ENCODE measurements at regions not wholly inside any gene's neighbourhood (a gene's known extent, or its start where the extent isn't known, plus 50 kb on each side); places are given as distances from the start of the nearest gene placed in this dataset.

- H4K5ac ChIP-seq (ENCODE audit: insufficient read length, low read depth, low read length) = no peak overlapping the region
- H3K4ac ChIP-seq (replicated peaks; ENCODE audit: insufficient read length, low read depth, low read length) = no peak overlapping the region
- H3K4me1 ChIP-seq (replicated peaks in 1 of 4; ENCODE audit: control insufficient read depth in 3 of 4, insufficient read depth in 4 of 4, low read length in 3 of 4) = peaks cover 0 to 2% (median 0%) of the 10 kb centered on the region in 4 experiments; a peak in 1 of 7 replicates
- no peak overlapping the region for H3K4me2 ChIP-seq (ENCODE audit: insufficient read depth in 1 of 2, low read depth in 2 of 2, low read length in 2 of 2)
- no peaks in the 10 kb centered on the region for H3K27me3 ChIP-seq (replicated peaks in 1 of 4; ENCODE audit: control insufficient read depth in 3 of 4, extremely low read depth in 1 of 4, insufficient read depth in 3 of 4, low read length in 3 of 4)
- no peaks in the 10 kb centered on the region for H3K79me2 ChIP-seq (ENCODE audit: control insufficient read depth in 1 of 2, insufficient read depth in 2 of 2, low read length in 2 of 2)
- H3K18ac ChIP-seq (ENCODE audit: extremely low read depth, low read length) = no peak overlapping the region
- H4K20me1 ChIP-seq (replicated peaks in 1 of 2; ENCODE audit: control insufficient read depth in 1 of 2, insufficient read depth in 2 of 2, low read length in 2 of 2) = no peaks in the 10 kb centered on the region
- no peak for DNase-seq (ENCODE audit: low read depth in 1 of 2, low spot score in 2 of 2)
- no peak overlapping the region for H3K23ac ChIP-seq (ENCODE audit: insufficient read length)
- H2AFZ ChIP-seq (ENCODE audit: low read length) = no peak overlapping the region
- H3K36me3 ChIP-seq (ENCODE audit: control insufficient read depth in 2 of 4, insufficient read depth in 4 of 4, low read length in 3 of 4) = no peaks in the 10 kb centered on the region
- H3K9me3 ChIP-seq (ENCODE audit: insufficient read depth in 2 of 2, low read depth in 1 of 2, low read length in 1 of 2) = peaks cover 5 to 6% of the 10 kb centered on the region in 2 experiments; a peak in 2 of 4 replicates
- H2BK12ac ChIP-seq (ENCODE audit: low read depth, low read length) = no peak overlapping the region
- no peaks in the 10 kb centered on the region for H3K79me1 ChIP-seq (ENCODE audit: low read depth, low read length)
- H3K23me2 ChIP-seq (ENCODE audit: low read depth, low read length) = no peaks in the 10 kb centered on the region
- H2AK5ac ChIP-seq (ENCODE audit: low read depth, low read length) = no peak overlapping the region
- no peak overlapping the region for H3K27ac ChIP-seq (ENCODE audit: low read depth, low read length)
- no peak overlapping the region for H3K9ac ChIP-seq (replicated peaks in 1 of 4; ENCODE audit: extremely low read depth in 1 of 4, low read depth in 3 of 4, low read length in 3 of 4)
- no peak for FAIRE-seq
- no peak overlapping the region for H2BK20ac ChIP-seq (ENCODE audit: low read length)
- H3K4me3 ChIP-seq (ENCODE audit: extremely low read depth in 1 of 4, insufficient read depth in 2 of 4, low read depth in 3 of 4, low read length in 4 of 4) = no peak overlapping the region
- H3K14ac ChIP-seq (ENCODE audit: insufficient read length) = no peak overlapping the region
- no peak overlapping the region for H4K91ac ChIP-seq (replicated peaks; ENCODE audit: insufficient read length, low read length)
- H3K56ac ChIP-seq (replicated peaks; ENCODE audit: insufficient read length, low read depth, low read length) = no peak overlapping the region
- WGBS, 2 experiments (ENCODE audit: extremely low coverage in 1 of 2, insufficient coverage in 1 of 2, insufficient read length in 1 of 2, insufficient replicate concordance in 2 of 2, low coverage in 1 of 2, low lambda C conversion rate in 2 of 2, missing lambda C conversion rate in 1 of 2) = 92% methylated on average over 1 of the region's 1 CpG; no CpG with 5 or more reads in 1 of the 2 experiments
- no peak overlapping the region for H2BK15ac ChIP-seq (ENCODE audit: low read length)
- H2BK120ac ChIP-seq (replicated peaks; ENCODE audit: low read depth, low read length) = no peak overlapping the region
- H4K8ac ChIP-seq (ENCODE audit: extremely low read depth, insufficient read depth, low read length) = no peak overlapping the region
- ChIA-PET CTCF (ENCODE audit: partially characterized antibody) (interaction anchor here (1.0 to 2.5 kb wide), 4 partner anchors 8 to 416 kb away, joined by 3 to 6 read pairs (median 3); no protein-coding TSS in a partner anchor), POLR2A (ENCODE audit: partially characterized antibody) (interaction anchor here (1.0 kb wide), 1 partner anchor 92 kb away, joined by 3 read pairs; no protein-coding TSS in a partner anchor)
- H2BK5ac ChIP-seq (ENCODE audit: low read depth, low read length) = no peak overlapping the region
- TF ChIP-seq SP4 (IDR thresholded peaks at IDR 0.05; ENCODE audit: low read length) (no peak), BRCA1 (IDR thresholded peaks at IDR 0.05; ENCODE audit: low read depth, low read length) (no peak), SP2 (IDR thresholded peaks at IDR 0.05; ENCODE audit: low read length) (no peak), RNF2 (IDR thresholded peaks at IDR 0.05; ENCODE audit: borderline replicate concordance, low read depth, low read length, missing control alignments, poor library complexity, severe bottlenecking) (no peak), SAP30 (IDR thresholded peaks at IDR 0.05; ENCODE audit: insufficient read depth, insufficient replicate concordance, low read length) (no peak), POLR2AphosphoS5 (IDR thresholded peaks at IDR 0.05; ENCODE audit: low read depth, low read length) (no peak)
These were observed 161.4 kb upstream of the GAS1 start for GRCh38 chr9:87108661-87109060.
